Central memory CD8-positive, alpha-beta T cell (primary cell): ENCODE measurements at regions not wholly inside any gene's neighbourhood (a gene's known extent, or its start where the extent isn't known, plus 50 kb on each side); places are given as distances from the start of the nearest gene placed in this dataset.
"Not testable (repeated sequence)": the region's sequence is repeated elsewhere in the genome, so short reads cannot be mapped to it uniquely, and the experiment has no call there.

Experiments
- ATAC-seq: fragments of 150-1000 bp; cut with Tn5 transposase; replicated peaks from 2 replicates; pipeline ENCODE4 v1.10.0; 2022; ENCODE audit warnings: mild to moderate bottlenecking, moderate FRiP score, moderate number of reproducible peaks; ENCODE audit not compliant: poor library complexity, severe bottlenecking; ENCODE audit errors: extremely low read depth
- DNase-seq, 2 donors: peaks; one replicate each; pipeline ENCODE4 v3.0.0; 2021; ENCODE audit warnings: low spot score in 2 of 2
- H3K27ac Mint-ChIP-seq: one replicate; pipeline ENCODE4 v1.8.0; 2022; ENCODE audit warnings: low read depth, mild to moderate bottlenecking, moderate library complexity, mixed read lengths
- H3K27me3 Mint-ChIP-seq: one replicate; pipeline ENCODE4 v1.8.0; 2022; ENCODE audit warnings: mixed read lengths
- H3K36me3 Mint-ChIP-seq: one replicate; pipeline ENCODE4 v1.8.0; 2022; ENCODE audit warnings: mild to moderate bottlenecking, moderate library complexity, mixed read lengths; ENCODE audit not compliant: insufficient read depth
- H3K4me1 Mint-ChIP-seq: one replicate; pipeline ENCODE4 v1.8.0; 2022; ENCODE audit warnings: mixed read lengths
- H3K4me3 Mint-ChIP-seq: one replicate; pipeline ENCODE4 v1.8.0; 2022; ENCODE audit warnings: mild to moderate bottlenecking, moderate library complexity, mixed read lengths
- H3K9me3 Mint-ChIP-seq: one replicate; pipeline ENCODE4 v1.8.0; 2022; ENCODE audit warnings: mixed read lengths

DNA sequence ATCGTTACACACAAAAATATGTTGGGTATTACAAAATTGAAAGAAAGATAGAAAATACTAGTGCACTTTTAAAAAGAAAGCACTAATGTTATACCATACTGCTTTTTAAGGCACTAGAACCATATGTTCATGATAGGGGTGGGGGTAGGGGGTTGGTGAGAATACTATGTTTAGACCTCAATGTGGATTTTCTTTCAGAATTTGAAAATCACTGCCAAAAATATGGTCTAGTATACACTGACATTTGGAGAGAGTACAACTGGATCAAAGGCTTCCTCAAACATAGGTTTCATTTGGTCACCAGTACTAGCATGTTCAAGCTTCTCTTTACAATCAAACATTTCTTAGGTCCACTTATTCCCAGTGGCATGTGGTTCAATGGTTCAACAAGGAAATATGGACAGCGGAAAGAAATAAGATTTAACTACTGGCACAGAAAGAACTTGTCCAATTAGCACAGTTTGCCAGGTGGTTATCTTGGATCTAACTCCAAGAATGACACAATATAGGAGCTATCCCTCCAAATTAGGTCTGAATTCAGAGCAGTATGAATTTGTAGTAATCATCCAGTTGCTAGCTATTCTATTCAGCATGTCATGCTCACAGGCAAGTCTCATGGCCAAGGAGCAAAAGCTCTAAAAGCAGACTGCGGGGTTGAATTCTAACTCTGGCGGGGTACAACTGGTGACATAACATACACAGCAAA, 139.3 kb downstream of the SLC24A2 start:
- no peaks in the 10 kb centered on the region for H3K9me3 Mint-ChIP-seq
- H3K27ac Mint-ChIP-seq = no peak overlapping the region
- H3K36me3 Mint-ChIP-seq = no peaks in the 10 kb centered on the region
- no peaks in the 10 kb centered on the region for H3K4me1 Mint-ChIP-seq
- peaks cover 25% of the 10 kb centered on the region for H3K27me3 Mint-ChIP-seq
- DNase-seq (no peak), ATAC-seq (no peak)
- no peak overlapping the region for H3K4me3 Mint-ChIP-seq

- H3K4me3 Mint-ChIP-seq = no peak overlapping the region
- H3K36me3 Mint-ChIP-seq = no peaks in the 10 kb centered on the region
- H3K4me1 Mint-ChIP-seq = no peaks in the 10 kb centered on the region
- ATAC-seq (no peak), DNase-seq (no peak)
- H3K9me3 Mint-ChIP-seq = no peaks in the 10 kb centered on the region
- peaks cover 25% of the 10 kb centered on the region for H3K27me3 Mint-ChIP-seq
- no peak overlapping the region for H3K27ac Mint-ChIP-seq
These were observed 140.2 kb downstream of the SLC24A2 start for GRCh38 chr9:19648672-19649071.

DNA sequence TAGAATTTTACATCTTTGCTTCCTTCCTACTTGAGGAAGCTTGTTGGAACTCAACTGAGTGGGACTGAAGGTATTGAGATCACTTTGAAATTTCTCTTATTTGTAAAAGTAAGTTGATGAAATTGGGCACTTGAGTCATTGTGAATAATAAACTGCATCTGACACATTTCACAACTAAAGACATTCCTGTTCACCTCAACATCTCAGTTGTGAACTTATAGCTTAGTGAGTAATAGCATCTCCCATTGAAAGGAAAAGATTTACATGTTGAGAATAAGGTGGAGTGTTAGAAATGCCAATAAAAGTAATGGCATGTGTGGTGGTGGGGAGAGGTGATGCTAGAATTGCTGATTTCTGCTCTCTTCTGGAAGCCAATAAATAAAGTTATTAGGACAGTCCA, 145.0 kb downstream of the SLC24A2 start:
- ATAC-seq = no peak
- no peaks in the 10 kb centered on the region for H3K36me3 Mint-ChIP-seq

DNA sequence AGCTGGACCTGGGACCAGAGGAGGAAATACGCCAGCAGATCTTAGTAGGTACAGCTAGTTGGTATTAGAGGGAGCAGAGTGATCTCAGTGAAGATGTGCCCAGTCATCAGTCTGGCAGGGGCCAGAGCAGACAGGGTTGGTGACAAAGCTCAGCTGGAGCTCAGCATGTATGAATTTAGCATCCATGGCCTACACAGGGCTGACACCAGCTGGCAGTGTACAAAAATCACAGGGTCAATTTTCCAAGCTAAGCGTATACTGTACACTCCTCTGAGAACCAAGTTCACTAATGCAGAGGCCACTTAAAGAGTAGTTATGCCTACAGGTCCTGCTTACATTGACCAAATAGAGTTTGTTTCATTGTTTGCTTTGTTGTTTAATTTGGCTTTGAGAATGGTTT, 146.6 kb downstream of the SLC24A2 start:
- no peak overlapping the region for H3K27ac Mint-ChIP-seq
- H3K27me3 Mint-ChIP-seq = peaks cover 4% of the 10 kb centered on the region
- ATAC-seq (no peak), DNase-seq (no peak)
- no peaks in the 10 kb centered on the region for H3K9me3 Mint-ChIP-seq
- H3K4me1 Mint-ChIP-seq = no peaks in the 10 kb centered on the region
- no peak overlapping the region for H3K4me3 Mint-ChIP-seq
- H3K36me3 Mint-ChIP-seq = no peaks in the 10 kb centered on the region

More for the DNA sequence above, 145.0 kb downstream of the SLC24A2 start:
- H3K4me3 Mint-ChIP-seq = no peak overlapping the region
- DNase-seq = no peak
- no peaks in the 10 kb centered on the region for H3K4me1 Mint-ChIP-seq
- H3K9me3 Mint-ChIP-seq = no peaks in the 10 kb centered on the region
- peaks cover 17% of the 10 kb centered on the region for H3K27me3 Mint-ChIP-seq
- H3K27ac Mint-ChIP-seq = no peak overlapping the region

DNA sequence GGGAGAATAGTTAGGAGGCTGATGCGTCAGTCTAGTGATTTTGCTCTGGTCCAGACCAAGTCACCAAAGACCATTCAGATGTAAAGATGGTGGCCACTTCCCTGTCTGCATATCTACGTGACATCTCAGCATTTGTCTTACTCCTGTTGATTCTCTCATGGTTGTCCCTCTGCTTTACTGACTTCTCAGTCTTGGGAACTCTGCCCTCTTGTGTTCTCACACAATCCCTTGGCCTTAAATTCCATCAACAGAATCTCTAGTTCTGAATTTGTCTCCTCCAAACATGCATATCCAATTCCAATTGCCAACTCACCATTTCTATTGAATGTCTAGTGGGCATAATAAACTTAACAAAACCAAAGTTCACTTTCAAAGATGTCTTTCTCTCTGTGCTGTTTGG, 147.8 kb downstream of the SLC24A2 start:
- H3K27ac Mint-ChIP-seq = no peak overlapping the region
- H3K36me3 Mint-ChIP-seq = no peaks in the 10 kb centered on the region
- no peaks in the 10 kb centered on the region for H3K27me3 Mint-ChIP-seq
- H3K4me1 Mint-ChIP-seq = no peaks in the 10 kb centered on the region
- DNase-seq (no peak), ATAC-seq (no peak)
- no peak overlapping the region for H3K4me3 Mint-ChIP-seq
- H3K9me3 Mint-ChIP-seq = no peaks in the 10 kb centered on the region

DNA sequence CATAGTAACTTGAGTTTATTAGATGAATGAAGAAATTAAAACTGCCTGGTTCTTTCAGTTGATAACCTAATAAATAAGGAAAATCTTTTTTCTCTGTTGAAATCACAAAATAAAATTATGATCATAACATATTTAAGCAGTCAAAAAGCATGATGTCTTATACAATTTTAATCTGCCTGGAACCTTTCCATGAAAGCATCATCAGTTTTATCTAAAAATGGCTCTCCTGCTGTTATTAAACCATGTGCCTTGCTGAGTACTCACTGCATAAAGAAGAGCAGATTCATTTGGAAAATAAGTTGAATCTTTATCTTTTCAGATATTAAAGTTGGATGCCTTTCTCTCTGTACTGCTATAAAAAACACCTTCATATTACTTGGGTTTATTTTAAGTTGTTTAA, 148.8 kb downstream of the SLC24A2 start:
- no peak for DNase-seq
- no peaks in the 10 kb centered on the region for H3K4me1 Mint-ChIP-seq
- no peaks in the 10 kb centered on the region for H3K27me3 Mint-ChIP-seq
- H3K9me3 Mint-ChIP-seq = no peaks in the 10 kb centered on the region
- no peak overlapping the region for H3K27ac Mint-ChIP-seq
- ATAC-seq = no peak
- H3K36me3 Mint-ChIP-seq = no peaks in the 10 kb centered on the region
- H3K4me3 Mint-ChIP-seq = no peak overlapping the region

GRCh38 chr9:19637084-19637483, 151.8 kb downstream of the SLC24A2 start:
- Mint-ChIP-seq H3K27me3 (no peaks in the 10 kb centered on the region), H3K4me1 (no peaks in the 10 kb centered on the region), H3K36me3 (no peaks in the 10 kb centered on the region), H3K4me3 (no peak overlapping the region), H3K9me3 (no peaks in the 10 kb centered on the region), H3K27ac (no peak overlapping the region)
- DNase-seq (no peak), ATAC-seq (no peak)

GRCh38 chr9:19634881-19635280, 154.0 kb downstream of the SLC24A2 start:
- no peak for DNase-seq
- ATAC-seq = no peak
- H3K36me3 Mint-ChIP-seq = no peaks in the 10 kb centered on the region
- no peak overlapping the region for H3K27ac Mint-ChIP-seq
- H3K4me3 Mint-ChIP-seq = no peak overlapping the region
- H3K27me3 Mint-ChIP-seq = no peaks in the 10 kb centered on the region
- H3K9me3 Mint-ChIP-seq = no peaks in the 10 kb centered on the region
- H3K4me1 Mint-ChIP-seq = no peaks in the 10 kb centered on the region

DNA sequence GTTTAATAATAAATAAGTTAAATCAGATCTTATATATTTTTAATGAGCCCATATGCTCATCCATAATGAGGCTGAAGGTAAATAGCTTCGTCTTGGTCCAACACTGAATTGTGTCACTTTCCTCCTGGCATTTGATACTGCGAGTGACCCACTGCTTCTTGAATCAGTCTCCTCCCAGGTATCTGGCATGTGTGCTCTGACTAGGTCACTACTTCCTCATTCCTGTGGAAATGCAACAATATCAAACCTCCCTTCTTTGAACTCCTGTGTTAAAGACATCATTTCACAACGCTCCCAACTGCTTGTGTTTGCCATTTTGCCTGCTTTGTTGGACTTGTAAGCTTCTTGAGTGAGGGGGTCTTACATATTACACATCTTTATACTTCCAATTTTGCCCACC, 157.7 kb downstream of the SLC24A2 start:
- Mint-ChIP-seq H3K27ac (no peak overlapping the region), H3K4me3 (no peak overlapping the region), H3K4me1 (no peaks in the 10 kb centered on the region), H3K9me3 (no peaks in the 10 kb centered on the region), H3K36me3 (no peaks in the 10 kb centered on the region), H3K27me3 (peaks cover 7% of the 10 kb centered on the region)
- ATAC-seq = no peak
- no peak for DNase-seq

- Mint-ChIP-seq H3K27me3 (peaks cover 7% of the 10 kb centered on the region), H3K9me3 (no peaks in the 10 kb centered on the region), H3K36me3 (no peaks in the 10 kb centered on the region), H3K27ac (no peak overlapping the region), H3K4me1 (no peaks in the 10 kb centered on the region), H3K4me3 (no peak overlapping the region)
- DNase-seq (no peak), ATAC-seq (no peak)
These were observed 158.1 kb downstream of the SLC24A2 start for GRCh38 chr9:19630760-19631159.

DNA sequence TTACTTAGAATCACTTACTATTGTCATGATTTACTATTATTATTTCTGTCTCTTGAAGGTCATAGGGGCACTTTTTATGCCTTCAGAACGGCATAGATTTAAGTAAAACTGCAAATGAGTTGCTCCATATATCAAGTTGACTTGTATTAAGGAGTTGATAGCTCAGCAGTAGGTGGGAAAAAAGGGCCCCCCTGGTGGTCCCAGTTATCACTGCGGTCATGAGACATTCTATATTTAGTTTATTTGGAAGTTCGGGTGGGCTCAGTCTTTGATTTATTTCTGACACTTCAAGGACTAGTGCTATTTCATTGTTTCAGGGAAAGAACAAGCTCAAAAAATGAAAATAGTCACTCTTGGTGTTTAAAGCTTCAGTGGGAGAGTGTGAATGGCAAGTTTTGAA, 159.3 kb downstream of the SLC24A2 start:
- DNase-seq (no peak), ATAC-seq (no peak)
- no peaks in the 10 kb centered on the region for H3K9me3 Mint-ChIP-seq
- H3K4me1 Mint-ChIP-seq = no peaks in the 10 kb centered on the region
- H3K4me3 Mint-ChIP-seq = no peak overlapping the region
- no peak overlapping the region for H3K27ac Mint-ChIP-seq
- H3K27me3 Mint-ChIP-seq = peaks cover 7% of the 10 kb centered on the region
- H3K36me3 Mint-ChIP-seq = no peaks in the 10 kb centered on the region

GRCh38 chr9:19625426-19625825, 163.4 kb downstream of the SLC24A2 start:
- not testable (repeated sequence) for H3K4me3 Mint-ChIP-seq, DNase-seq, H3K27ac Mint-ChIP-seq, ATAC-seq, H3K36me3 Mint-ChIP-seq, H3K4me1 Mint-ChIP-seq, H3K9me3 Mint-ChIP-seq
- peaks cover 27% of the 10 kb centered on the region for H3K27me3 Mint-ChIP-seq

DNA sequence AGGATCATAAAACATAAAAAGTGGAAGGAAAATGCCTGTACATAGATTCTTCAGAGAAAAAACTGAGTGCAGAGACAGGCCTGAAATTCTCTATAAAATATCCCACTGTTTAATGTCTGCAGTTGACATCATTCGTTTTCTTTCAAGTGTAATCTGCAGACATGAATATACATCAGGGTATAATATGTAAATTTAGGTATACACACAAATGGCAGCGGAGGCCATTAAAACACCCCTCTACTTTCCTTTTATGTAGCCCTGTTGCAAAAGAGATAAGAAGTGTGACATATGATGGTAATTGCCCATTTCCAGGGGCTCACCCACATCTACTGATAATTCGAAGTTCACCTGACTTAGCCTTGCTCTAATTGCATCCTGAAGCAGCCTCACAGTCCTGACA, 164.3 kb downstream of the SLC24A2 start:
- H3K4me1 Mint-ChIP-seq = no peaks in the 10 kb centered on the region
- H3K4me3 Mint-ChIP-seq = no peak overlapping the region
- ATAC-seq (no peak), DNase-seq (no peak)
- H3K9me3 Mint-ChIP-seq = no peaks in the 10 kb centered on the region
- no peak overlapping the region for H3K27ac Mint-ChIP-seq
- H3K36me3 Mint-ChIP-seq = no peaks in the 10 kb centered on the region
- H3K27me3 Mint-ChIP-seq = peaks cover 25% of the 10 kb centered on the region
